Esophagus squamous epithelium (tissue), 5 donors: ENCODE measurements at regions not wholly inside any gene's neighbourhood (a gene's known extent, or its start where the extent isn't known, plus 50 kb on each side); places are given as distances from the start of the nearest gene placed in this dataset.

Experiments used
- DNase-seq: peaks from one replicate; lab custom pipeline; 2025; lab: John Stamatoyannopoulos, UW
- H3K27ac ChIP-seq, 4 donors: fragments of 200-600 bp; sonication (generic); one replicate each; pipeline ENCODE4 v1.5.1; 2016 to 2019; ENCODE audit warnings: mild to moderate bottlenecking in 1 of 4
- H3K27me3 ChIP-seq, 4 donors: fragments of 200-600 bp; sonication (generic); 1 replicate in 3 of 4; 2 replicates in 1 of 4; pipeline versions ENCODE4 v1.5.1 to v1.6.0; 2017 to 2021; ENCODE audit warnings: antibody characterized with exemption in 1 of 4
- H3K36me3 ChIP-seq, 3 donors: fragments of 200-600 bp; sonication (generic); one replicate each; pipeline ENCODE4 v1.5.1; 2016 to 2019
- H3K4me1 ChIP-seq, 3 donors: fragments of 200-600 bp; sonication (generic); one replicate each; pipeline ENCODE4 v1.5.1; 2017 to 2019
- H3K4me3 ChIP-seq, 4 donors: fragments of 200-600 bp; sonication (generic); 1 replicate in 3 of 4; 2 replicates in 1 of 4; pipeline ENCODE4 v1.5.1; 2016 to 2019; ENCODE audit warnings: mild to moderate bottlenecking in 2 of 4, moderate library complexity in 1 of 4
- H3K9me3 ChIP-seq, 3 donors: fragments of 200-600 bp; sonication (generic); one replicate each; pipeline ENCODE4 v1.5.1; 2016 to 2019
- POLR2A ChIP-seq, 4 donors: fragments of 450-650 bp; IDR thresholded peaks; one replicate each; pipeline ENCODE4 v1.6.1; 2017; ENCODE audit warnings: antibody characterized with exemption in 4 of 4, mild to moderate bottlenecking in 4 of 4, moderate library complexity in 3 of 4
- WGBS, 2 donors: methylation state at CpG; one replicate each; pipeline ENCODE4 v1.1.5; 2018; 5-methylcytosine and 5-hydroxymethylcytosine counted together
- intact Hi-C: fragments of 100-400 bp; cut with DNase I; formaldehyde crosslinking; loops from one replicate; pipeline ENCODE4 v1.15.0; 2022
- TF ChIP-seq, protein P1 (sequence below), 6 experiments: fragments of 450-650 bp in 4 of 6; fragments of 200-600 bp in 2 of 6; sonication (generic) in 2 of 6; IDR thresholded peaks; one replicate each; pipeline ENCODE4 v1.5.1; 2016 to 2019; ENCODE audit warnings: antibody characterized with exemption in 6 of 6, mild to moderate bottlenecking in 4 of 6, moderate library complexity in 4 of 6
- donor health status: DM: yes; HTN: yes; CAD: no.

DNA sequence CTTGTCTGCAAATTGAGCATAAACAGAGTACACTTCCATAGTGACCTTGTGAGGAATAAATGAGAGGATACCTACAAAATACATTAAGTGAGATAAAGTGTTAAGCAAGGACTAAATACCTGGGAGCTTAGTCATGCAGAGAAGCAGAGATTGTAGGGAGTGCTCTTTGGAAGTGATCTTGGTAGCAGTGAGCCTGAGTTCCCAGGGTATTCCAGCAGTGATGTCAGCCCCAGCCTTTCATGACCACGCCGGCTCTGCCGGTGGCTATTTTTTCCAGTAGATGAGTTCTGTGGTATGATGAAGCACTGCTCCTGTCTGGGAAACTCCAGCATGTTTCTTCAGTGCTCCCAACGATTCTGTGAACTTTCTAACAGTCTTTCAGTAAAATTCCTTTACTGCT is 391.5 kb upstream of the IGFBP7 start:
- DNase-seq = no peak
- Histone ChIP-seq H3K4me3 (no peak overlapping the region), H3K27ac (no peak overlapping the region), H3K27me3 (no peaks in the 10 kb centered on the region), H3K9me3 (no peaks in the 10 kb centered on the region), H3K36me3 (no peaks in the 10 kb centered on the region), H3K4me1 (no peaks in the 10 kb centered on the region)
- intact Hi-C loops = no loop called here
- TF ChIP-seq, protein P1, sequence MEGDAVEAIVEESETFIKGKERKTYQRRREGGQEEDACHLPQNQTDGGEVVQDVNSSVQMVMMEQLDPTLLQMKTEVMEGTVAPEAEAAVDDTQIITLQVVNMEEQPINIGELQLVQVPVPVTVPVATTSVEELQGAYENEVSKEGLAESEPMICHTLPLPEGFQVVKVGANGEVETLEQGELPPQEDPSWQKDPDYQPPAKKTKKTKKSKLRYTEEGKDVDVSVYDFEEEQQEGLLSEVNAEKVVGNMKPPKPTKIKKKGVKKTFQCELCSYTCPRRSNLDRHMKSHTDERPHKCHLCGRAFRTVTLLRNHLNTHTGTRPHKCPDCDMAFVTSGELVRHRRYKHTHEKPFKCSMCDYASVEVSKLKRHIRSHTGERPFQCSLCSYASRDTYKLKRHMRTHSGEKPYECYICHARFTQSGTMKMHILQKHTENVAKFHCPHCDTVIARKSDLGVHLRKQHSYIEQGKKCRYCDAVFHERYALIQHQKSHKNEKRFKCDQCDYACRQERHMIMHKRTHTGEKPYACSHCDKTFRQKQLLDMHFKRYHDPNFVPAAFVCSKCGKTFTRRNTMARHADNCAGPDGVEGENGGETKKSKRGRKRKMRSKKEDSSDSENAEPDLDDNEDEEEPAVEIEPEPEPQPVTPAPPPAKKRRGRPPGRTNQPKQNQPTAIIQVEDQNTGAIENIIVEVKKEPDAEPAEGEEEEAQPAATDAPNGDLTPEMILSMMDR (IDR thresholded peaks at IDR 0.05) = no peak
- no peak for TF ChIP-seq POLR2A (IDR thresholded peaks at IDR 0.05)
- WGBS, 2 donors = 9 to 41% methylated on average over 4 of the region's 4 CpGs

DNA sequence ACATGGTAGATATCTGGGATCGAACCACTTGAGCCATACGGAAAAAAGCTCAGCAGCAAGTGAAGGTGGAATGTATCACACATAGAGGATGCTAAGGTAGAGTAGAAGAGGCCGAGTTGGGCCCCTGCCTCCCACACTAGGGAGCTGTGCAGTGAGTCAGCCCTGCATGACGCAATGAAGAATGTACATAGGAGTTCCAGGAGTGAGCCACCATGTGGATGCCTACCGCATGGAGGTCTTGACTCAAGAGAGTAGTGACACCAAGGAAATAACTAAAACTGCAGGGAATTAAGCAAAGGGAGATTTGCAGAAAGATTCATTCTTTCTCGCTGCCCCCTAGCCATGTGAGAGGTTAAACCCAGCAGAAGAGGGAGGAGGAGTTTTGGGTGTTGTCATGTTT is 389.6 kb upstream of the IGFBP7 start:
- no peaks in the 10 kb centered on the region for H3K9me3 ChIP-seq
- TF ChIP-seq, protein P1 (IDR thresholded peaks at IDR 0.05) = no peak
- no peak for TF ChIP-seq POLR2A (IDR thresholded peaks at IDR 0.05)
- H3K27ac ChIP-seq = no peak overlapping the region
- intact Hi-C loops = no loop called here
- H3K4me3 ChIP-seq = no peak overlapping the region
- H3K4me1 ChIP-seq = no peaks in the 10 kb centered on the region
- no peaks in the 10 kb centered on the region for H3K36me3 ChIP-seq
- 79 to 82% methylated on average over 6 of the region's 6 CpGs for WGBS, 2 donors
- no peak for DNase-seq
- H3K27me3 ChIP-seq = no peaks in the 10 kb centered on the region

DNA sequence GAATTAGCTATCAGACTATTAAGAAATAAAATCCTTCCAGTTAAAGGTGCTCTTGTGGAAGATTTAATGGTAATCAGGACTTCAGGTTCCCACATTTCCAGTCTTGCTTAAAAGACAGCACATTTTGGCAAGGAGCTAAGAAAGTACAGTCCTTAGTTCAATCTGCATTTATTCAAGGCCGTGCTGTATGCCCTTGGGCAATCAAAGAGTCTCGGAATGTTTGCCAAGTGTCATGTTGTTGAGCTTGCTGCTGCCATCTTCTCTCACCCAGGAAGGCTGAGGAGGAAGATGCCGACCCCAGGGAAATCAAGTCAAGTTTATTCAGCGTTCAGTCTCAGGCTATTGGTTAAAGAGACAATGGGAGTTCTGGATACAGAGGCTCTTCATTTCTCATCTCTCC is 388.1 kb upstream of the IGFBP7 start:
- WGBS, 2 donors = 52 to 68% methylated on average over 4 of the region's 4 CpGs
- H3K9me3 ChIP-seq = no peaks in the 10 kb centered on the region
- no peaks in the 10 kb centered on the region for H3K4me1 ChIP-seq
- no peaks in the 10 kb centered on the region for H3K36me3 ChIP-seq
- DNase-seq = no peak
- no peak overlapping the region for H3K4me3 ChIP-seq
- intact Hi-C loops = no loop called here
- no peak overlapping the region for H3K27ac ChIP-seq
- no peaks in the 10 kb centered on the region for H3K27me3 ChIP-seq
- no peak for TF ChIP-seq POLR2A (IDR thresholded peaks at IDR 0.05)
- TF ChIP-seq, protein P1 (IDR thresholded peaks at IDR 0.05) = no peak

DNA sequence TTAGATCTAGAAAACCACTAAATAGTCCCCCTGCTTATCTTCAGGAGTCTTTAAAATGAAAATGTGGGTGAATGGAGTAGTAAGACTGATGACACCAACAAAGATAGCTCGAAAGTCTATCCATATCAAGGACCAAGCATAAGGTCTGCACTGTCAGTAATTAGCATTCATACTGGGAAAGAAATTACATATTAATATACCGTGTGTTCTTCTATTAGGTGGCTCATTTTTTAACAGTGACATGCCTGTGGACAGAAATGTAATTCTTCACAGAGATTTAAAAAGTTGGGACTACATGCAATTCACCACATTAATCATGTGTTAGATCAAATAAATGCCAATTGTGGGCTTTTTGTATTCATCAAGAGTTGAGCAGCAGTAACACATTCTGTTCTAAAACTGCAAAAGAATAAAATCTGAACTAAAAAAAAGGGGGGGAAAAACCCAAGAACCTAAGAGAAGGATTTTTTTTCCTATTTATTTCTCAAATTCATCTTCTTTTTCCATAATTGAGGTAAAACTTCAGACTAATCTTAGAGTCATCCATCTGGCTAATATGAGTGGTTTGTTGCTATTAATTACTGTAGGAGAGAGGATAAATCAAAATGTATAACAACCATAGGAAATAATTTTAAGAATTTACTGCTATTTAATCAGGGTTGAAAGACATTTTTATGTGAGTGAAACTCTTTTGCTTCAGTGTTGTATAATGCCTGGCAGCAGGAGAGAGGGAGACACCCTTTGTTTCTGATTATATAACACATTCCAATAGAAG is 386.7 kb upstream of the IGFBP7 start:
- intact Hi-C loops = no loop called here
- H3K9me3 ChIP-seq = no peaks in the 10 kb centered on the region
- 35 to 37% methylated on average over 2 of the region's 2 CpGs for WGBS, 2 donors
- H3K27ac ChIP-seq = no peak overlapping the region
- no peaks in the 10 kb centered on the region for H3K27me3 ChIP-seq
- no peaks in the 10 kb centered on the region for H3K36me3 ChIP-seq
- no peaks in the 10 kb centered on the region for H3K4me1 ChIP-seq
- TF ChIP-seq POLR2A (IDR thresholded peaks at IDR 0.05) = no peak
- TF ChIP-seq, protein P1 (IDR thresholded peaks at IDR 0.05) = no peak
- H3K4me3 ChIP-seq = no peak overlapping the region
- no peak for DNase-seq

DNA sequence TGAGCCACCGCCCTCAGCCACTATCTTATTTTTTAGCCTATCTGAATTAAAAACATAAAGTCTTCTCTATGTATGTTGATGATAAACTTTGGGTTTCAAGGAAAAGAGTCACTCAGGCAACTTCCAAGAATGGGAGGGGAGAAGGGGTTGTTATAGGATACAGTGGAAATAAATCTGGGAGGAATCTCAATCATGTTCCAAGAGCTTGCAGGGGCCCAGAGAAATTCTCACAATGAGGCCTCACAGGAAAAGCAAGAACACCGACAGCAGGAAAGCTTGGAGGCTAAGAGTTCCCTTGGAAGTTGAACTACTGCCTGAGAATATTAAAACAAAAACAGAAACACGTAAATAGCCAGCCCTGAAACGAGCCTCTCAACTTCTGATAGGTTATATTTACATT is 384.6 kb upstream of the IGFBP7 start:
- H3K36me3 ChIP-seq = no peaks in the 10 kb centered on the region
- H3K4me1 ChIP-seq = peaks cover 0 to 12% (median 9%) of the 10 kb centered on the region in 3 donors
- no peak overlapping the region for H3K4me3 ChIP-seq
- H3K9me3 ChIP-seq = no peaks in the 10 kb centered on the region
- TF ChIP-seq, protein P1 (IDR thresholded peaks at IDR 0.05) = no peak
- TF ChIP-seq POLR2A (IDR thresholded peaks at IDR 0.05) = no peak
- no peak overlapping the region for H3K27ac ChIP-seq
- no peak for DNase-seq
- 56 to 58% methylated on average over 4 of the region's 4 CpGs for WGBS, 2 donors
- H3K27me3 ChIP-seq = no peaks in the 10 kb centered on the region
- intact Hi-C loops = no loop called here
